ENCODE measurements at regions not wholly inside any gene's neighbourhood (a gene's known extent, or its start where the extent isn't known, plus 50 kb on each side); places are given as distances from the start of the nearest gene placed in this dataset.

DNA sequence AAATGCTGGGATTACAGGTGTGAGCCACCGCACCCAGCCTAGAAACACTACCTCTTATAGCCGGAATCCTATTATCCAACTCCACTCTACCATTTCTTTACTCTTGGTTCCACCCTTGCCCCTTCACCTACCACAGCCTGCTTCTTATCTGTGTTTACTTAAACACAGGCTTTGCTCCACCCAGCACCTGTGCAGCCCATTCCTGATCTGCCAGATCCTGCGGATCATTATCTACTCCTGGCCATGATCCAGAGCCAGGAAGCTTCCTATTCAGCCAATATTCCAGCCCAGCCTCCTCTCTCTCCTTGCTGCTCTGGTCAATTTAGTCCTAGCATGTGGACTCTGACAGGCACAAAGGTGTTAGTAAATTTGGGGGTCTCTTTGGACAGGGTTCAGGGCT is 98.8 kb upstream of the MED13 start (continued):
- TF ChIP-seq, protein P1, sequence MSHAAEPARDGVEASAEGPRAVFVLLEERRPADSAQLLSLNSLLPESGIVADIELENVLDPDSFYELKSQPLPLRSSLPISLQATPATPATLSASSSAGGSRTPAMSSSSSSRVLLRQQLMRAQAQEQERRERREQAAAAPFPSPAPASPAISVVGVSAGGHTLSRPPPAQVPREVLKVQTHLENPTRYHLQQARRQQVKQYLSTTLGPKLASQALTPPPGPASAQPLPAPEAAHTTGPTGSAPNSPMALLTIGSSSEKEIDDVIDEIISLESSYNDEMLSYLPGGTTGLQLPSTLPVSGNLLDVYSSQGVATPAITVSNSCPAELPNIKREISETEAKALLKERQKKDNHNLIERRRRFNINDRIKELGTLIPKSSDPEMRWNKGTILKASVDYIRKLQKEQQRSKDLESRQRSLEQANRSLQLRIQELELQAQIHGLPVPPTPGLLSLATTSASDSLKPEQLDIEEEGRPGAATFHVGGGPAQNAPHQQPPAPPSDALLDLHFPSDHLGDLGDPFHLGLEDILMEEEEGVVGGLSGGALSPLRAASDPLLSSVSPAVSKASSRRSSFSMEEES (CRISPR knock-in tag; IDR thresholded peaks at IDR 0.05) = no peak
- no peak for TF ChIP-seq SIX1 (CRISPR knock-in tag; IDR thresholded peaks at IDR 0.05; ENCODE audit: borderline replicate concordance)
- TF ChIP-seq, protein P2, sequence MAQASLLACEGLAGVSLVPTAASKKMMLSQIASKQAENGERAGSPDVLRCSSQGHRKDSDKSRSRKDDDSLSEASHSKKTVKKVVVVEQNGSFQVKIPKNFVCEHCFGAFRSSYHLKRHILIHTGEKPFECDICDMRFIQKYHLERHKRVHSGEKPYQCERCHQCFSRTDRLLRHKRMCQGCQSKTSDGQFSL (CRISPR knock-in tag; IDR thresholded peaks at IDR 0.05) = no peak
- no peak for TF ChIP-seq SP4 (CRISPR knock-in tag; IDR thresholded peaks at IDR 0.05)
- TF ChIP-seq, protein P3, sequence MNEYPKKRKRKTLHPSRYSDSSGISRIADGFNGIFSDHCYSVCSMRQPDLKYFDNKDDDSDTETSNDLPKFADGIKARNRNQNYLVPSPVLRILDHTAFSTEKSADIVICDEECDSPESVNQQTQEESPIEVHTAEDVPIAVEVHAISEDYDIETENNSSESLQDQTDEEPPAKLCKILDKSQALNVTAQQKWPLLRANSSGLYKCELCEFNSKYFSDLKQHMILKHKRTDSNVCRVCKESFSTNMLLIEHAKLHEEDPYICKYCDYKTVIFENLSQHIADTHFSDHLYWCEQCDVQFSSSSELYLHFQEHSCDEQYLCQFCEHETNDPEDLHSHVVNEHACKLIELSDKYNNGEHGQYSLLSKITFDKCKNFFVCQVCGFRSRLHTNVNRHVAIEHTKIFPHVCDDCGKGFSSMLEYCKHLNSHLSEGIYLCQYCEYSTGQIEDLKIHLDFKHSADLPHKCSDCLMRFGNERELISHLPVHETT (CRISPR knock-in tag; conservative IDR thresholded peaks at IDR 0.05) = no peak
- TF ChIP-seq, protein P4, sequence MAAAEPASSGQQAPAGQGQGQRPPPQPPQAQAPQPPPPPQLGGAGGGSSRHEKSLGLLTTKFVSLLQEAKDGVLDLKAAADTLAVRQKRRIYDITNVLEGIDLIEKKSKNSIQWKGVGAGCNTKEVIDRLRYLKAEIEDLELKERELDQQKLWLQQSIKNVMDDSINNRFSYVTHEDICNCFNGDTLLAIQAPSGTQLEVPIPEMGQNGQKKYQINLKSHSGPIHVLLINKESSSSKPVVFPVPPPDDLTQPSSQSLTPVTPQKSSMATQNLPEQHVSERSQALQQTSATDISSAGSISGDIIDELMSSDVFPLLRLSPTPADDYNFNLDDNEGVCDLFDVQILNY (CRISPR knock-in tag; conservative IDR thresholded peaks at IDR 0.05) = no peak
- TF ChIP-seq KDM4B (CRISPR knock-in tag; IDR thresholded peaks at IDR 0.05) = no peak
- no peak for TF ChIP-seq RBM39 (IDR thresholded peaks at IDR 0.05; ENCODE audit: low read depth, low read length, poor library complexity, severe bottlenecking)
- TF ChIP-seq, protein P5, sequence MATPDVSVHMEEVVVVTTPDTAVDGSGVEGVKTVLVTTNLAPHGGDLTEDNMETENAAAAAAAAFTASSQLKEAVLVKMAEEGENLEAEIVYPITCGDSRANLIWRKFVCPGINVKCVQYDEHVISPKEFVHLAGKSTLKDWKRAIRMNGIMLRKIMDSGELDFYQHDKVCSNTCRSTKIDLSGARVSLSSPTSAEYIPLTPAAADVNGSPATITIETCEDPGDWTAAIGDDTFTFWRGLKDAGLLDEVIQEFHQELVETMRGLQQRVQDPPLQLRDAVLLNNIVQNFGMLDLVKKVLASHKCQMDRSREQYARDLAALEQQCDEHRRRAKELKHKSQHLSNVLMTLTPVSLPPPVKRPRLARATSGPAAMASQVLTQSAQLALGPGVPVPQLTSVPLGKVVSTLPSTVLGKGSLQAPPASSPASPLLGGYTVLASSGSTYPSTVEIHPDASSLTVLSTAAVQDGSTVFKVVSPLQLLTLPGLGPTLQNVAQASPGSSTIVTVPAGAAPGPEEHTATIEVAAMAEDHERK (CRISPR knock-in tag; IDR thresholded peaks at IDR 0.05; ENCODE audit: low read depth) = no peak
- TF ChIP-seq ZNF703 (CRISPR knock-in tag; IDR thresholded peaks at IDR 0.05; ENCODE audit: borderline replicate concordance) = no peak
- TF ChIP-seq, protein P6, sequence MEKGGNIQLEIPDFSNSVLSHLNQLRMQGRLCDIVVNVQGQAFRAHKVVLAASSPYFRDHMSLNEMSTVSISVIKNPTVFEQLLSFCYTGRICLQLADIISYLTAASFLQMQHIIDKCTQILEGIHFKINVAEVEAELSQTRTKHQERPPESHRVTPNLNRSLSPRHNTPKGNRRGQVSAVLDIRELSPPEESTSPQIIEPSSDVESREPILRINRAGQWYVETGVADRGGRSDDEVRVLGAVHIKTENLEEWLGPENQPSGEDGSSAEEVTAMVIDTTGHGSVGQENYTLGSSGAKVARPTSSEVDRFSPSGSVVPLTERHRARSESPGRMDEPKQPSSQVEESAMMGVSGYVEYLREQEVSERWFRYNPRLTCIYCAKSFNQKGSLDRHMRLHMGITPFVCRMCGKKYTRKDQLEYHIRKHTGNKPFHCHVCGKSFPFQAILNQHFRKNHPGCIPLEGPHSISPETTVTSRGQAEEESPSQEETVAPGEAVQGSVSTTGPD (CRISPR knock-in tag; IDR thresholded peaks at IDR 0.05) = peak; percentile 72; the same call in 1 of the 2 replicates
- TF ChIP-seq NAIF1 (CRISPR knock-in tag; IDR thresholded peaks at IDR 0.05; ENCODE audit: borderline replicate concordance) = no peak
- TF ChIP-seq XRCC5 (optimal IDR thresholded peaks at IDR 0.05; ENCODE audit: low read length) = peak; percentile 45
- no peak for TF ChIP-seq ZNF788 (CRISPR knock-in tag; IDR thresholded peaks at IDR 0.05; ENCODE audit: borderline replicate concordance)
- TF ChIP-seq, protein P7, sequence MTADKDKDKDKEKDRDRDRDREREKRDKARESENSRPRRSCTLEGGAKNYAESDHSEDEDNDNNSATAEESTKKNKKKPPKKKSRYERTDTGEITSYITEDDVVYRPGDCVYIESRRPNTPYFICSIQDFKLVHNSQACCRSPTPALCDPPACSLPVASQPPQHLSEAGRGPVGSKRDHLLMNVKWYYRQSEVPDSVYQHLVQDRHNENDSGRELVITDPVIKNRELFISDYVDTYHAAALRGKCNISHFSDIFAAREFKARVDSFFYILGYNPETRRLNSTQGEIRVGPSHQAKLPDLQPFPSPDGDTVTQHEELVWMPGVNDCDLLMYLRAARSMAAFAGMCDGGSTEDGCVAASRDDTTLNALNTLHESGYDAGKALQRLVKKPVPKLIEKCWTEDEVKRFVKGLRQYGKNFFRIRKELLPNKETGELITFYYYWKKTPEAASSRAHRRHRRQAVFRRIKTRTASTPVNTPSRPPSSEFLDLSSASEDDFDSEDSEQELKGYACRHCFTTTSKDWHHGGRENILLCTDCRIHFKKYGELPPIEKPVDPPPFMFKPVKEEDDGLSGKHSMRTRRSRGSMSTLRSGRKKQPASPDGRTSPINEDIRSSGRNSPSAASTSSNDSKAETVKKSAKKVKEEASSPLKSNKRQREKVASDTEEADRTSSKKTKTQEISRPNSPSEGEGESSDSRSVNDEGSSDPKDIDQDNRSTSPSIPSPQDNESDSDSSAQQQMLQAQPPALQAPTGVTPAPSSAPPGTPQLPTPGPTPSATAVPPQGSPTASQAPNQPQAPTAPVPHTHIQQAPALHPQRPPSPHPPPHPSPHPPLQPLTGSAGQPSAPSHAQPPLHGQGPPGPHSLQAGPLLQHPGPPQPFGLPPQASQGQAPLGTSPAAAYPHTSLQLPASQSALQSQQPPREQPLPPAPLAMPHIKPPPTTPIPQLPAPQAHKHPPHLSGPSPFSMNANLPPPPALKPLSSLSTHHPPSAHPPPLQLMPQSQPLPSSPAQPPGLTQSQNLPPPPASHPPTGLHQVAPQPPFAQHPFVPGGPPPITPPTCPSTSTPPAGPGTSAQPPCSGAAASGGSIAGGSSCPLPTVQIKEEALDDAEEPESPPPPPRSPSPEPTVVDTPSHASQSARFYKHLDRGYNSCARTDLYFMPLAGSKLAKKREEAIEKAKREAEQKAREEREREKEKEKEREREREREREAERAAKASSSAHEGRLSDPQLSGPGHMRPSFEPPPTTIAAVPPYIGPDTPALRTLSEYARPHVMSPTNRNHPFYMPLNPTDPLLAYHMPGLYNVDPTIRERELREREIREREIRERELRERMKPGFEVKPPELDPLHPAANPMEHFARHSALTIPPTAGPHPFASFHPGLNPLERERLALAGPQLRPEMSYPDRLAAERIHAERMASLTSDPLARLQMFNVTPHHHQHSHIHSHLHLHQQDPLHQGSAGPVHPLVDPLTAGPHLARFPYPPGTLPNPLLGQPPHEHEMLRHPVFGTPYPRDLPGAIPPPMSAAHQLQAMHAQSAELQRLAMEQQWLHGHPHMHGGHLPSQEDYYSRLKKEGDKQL (CRISPR knock-in tag; IDR thresholded peaks at IDR 0.05; ENCODE audit: low read depth) = 0 out of 2 replicates have a peak, but pooled peaks have one; percentile 31
- peak; percentile 35; the same call in 1 of the 2 replicates for TF ChIP-seq SIX4 (CRISPR knock-in tag; IDR thresholded peaks at IDR 0.05)
- TF ChIP-seq ZFP41 (CRISPR knock-in tag; IDR thresholded peaks at IDR 0.05; ENCODE audit: borderline replicate concordance) = no peak
- TF ChIP-seq NBN (conservative IDR thresholded peaks at IDR 0.05) = no peak

Measured in HepG2 (cell line).